NCI-H2107 treated with DMSO at 0.1 percent for 48 hours (cell line): ENCODE measurements at regions not wholly inside any gene's neighbourhood (a gene's known extent, or its start where the extent isn't known, plus 50 kb on each side); places are given as distances from the start of the nearest gene placed in this dataset.

Experiments used
- DNase-seq: peaks from one replicate; lab custom pipeline; 2025; ENCODE audit not compliant: unreplicated experiment; lab: John Stamatoyannopoulos, UW

GRCh38 chr1:239436286-239436685, 49.9 kb downstream of the CHRM3 start:
- no peak for DNase-seq

DNA sequence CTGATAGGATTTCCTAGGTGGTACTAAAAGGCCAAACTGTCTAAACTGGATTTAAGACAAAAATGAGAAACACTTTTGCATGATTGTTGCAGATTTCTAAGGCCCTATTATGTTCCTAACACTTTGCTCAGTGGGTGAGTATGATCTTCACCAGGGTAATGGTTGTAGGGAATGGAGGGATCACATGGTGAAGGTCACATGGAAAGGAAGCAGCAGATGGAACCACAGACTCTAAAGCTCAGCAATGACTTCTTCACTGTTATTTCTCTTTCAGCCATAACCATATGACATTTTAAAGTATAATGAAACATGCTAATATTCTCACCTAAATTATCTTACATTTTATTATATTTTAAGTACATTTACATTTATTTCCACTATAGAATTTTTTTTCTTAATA, 51.5 kb downstream of the CHRM3 start:
- DNase-seq: no peak

DNA sequence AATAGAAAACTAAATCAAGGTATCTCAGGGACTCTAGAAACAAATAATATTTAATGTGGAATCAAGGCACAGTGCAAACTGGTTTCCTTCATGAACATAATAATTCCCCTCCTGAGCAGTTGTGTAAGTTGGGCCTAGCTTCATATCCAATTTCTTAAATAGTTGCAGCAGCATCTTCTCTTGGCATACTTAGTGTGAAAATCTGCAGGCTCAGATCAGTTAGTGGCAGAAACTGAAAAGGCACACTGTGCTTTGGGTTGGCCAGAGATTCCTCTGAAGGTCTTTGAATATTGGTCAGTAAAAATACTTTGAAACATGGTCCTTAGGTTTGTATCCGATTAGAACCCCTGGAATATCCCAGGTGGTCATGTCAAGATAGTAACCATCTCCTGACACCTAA, 52.5 kb downstream of the CHRM3 start:
- DNase-seq: no peak

DNA sequence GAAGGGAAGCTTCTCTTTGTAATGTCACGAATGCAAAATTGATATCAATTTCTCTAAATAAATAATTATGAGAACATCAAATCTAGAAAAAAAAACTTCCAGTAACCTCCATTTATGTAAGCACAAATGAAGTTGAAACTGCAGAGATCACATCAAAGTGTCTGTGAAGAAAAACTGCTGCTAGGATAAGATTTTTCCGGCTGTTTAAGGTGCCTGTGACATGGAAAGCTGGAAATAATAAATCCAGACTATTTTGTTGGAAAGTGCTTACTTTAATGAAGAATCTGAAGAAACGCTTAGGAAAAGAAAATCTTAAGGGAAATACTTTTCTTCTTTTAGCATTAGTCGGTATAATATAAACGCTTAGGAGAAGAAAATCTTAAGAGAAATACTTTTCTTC, 57.0 kb downstream of the CHRM3 start:
- DNase-seq: no peak

- DNase-seq: no peak
These were observed 60.2 kb downstream of the CHRM3 start for GRCh38 chr1:239446611-239447010.

DNA sequence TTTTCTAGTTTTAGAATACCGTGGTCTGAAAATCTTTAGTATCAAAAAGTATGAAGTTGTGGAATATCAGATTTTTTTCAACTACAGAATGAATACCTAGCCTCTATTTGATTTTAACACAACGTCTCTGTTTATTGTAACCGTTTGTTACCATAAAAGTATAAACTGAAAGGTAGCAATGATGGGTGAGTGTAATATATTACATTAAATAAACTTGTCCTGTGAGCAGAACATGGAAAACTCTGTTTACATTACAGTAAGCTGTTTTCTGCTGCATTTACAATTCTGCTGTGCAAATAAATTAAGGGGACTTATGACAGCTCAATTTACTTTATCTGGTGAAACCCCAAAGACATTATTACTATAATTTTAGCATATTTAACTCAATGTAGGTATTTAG, 62.5 kb downstream of the CHRM3 start:
- no peak for DNase-seq

DNA sequence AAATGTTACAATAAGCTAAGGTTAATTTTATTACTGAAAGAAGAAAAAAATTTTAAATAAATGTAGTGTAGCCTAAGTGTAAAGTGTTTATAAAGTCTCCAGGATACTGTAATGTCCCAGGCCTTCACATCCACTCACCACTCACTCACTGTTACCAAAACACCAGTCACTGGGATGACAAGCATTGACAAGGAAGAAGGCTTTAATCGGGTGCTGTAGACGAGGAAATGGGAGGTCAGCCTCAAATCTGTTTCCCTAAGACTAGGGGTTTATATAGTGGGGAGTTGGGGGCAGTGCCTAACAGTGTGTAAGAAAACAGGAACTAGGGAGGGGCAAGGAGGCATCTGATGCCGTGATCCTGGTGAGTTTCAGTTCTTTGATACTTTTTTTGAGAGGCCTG, 69.4 kb downstream of the CHRM3 start:
- DNase-seq: no peak

- DNase-seq: no peak
These were observed 70.4 kb downstream of the CHRM3 start for GRCh38 chr1:239456788-239457187.

GRCh38 chr1:239457491-239458143, 71.2 kb downstream of the CHRM3 start:
- DNase-seq: no peak

- no peak for DNase-seq
These were observed 71.8 kb downstream of the CHRM3 start for GRCh38 chr1:239458144-239458500.

GRCh38 chr1:239467730-239468129, 81.4 kb downstream of the CHRM3 start:
- no peak for DNase-seq

- DNase-seq: no peak
These were observed 91.7 kb downstream of the CHRM3 start for GRCh38 chr1:239478069-239478468.

- no peak for DNase-seq
These were observed 97.0 kb downstream of the CHRM3 start for GRCh38 chr1:239483391-239483790.

- no peak for DNase-seq
These were observed 107.5 kb downstream of the CHRM3 start for GRCh38 chr1:239493811-239494414.

- DNase-seq: no peak
These were observed 118.7 kb downstream of the CHRM3 start for GRCh38 chr1:239505094-239505493.

DNA sequence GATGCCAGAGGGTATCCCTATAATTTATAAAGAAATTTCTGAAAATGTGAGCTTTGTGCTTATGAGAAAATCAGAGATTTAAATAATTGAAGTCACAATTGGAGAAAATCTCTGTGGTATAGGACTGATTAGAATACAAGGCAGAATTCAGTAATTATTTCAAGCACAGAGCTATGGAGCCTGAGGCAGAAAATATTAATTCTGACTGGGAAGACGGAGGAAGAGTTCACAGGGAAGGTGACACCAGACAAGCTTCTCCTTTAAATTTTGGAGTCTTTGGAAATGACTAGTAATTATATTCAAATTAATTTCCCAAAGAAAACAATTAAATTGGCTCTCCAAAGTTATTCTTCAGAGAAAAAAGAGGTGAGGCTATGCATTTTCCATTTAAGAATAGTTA, 121.5 kb downstream of the CHRM3 start:
- DNase-seq: no peak

GRCh38 chr1:239511875-239512274, 125.5 kb downstream of the CHRM3 start:
- DNase-seq: no peak

DNA sequence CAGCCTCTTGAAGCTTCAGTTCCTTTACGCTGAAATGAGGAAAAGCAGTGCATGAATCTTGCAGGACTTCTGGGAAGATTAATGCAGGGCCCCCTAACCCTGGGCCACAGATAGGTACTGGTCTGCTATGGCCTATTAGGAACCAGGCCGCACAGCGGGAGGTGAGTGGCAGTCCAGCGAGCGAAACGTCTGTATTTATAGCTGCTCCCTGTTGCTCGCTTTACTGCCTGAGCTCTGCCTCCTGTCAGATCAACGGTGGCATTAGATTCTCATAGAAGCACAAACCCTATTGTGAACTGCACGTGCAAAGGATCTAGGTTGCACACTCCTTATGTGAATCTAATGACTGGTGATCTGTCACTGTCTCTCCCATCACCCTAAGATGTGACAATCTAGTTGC, 130.2 kb downstream of the CHRM3 start:
- DNase-seq: no peak

DNA sequence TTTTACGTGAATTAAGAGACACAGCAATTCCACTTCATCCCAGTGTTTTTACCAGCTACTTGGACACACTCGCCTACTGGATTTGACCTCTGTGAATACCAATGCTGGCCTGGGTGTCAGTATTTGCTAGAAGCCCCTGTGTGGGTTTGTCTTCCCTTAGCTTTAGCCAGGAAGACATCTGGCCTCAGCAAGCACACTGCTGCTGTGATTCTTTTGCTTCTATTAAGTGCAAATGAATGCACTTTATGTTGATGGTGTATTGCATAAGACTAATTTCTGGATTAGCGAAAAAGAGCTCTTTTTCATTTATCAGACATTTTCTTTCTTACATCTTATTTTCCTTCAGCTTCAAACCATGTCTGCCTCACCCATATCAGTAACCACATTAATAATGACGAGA, 140.0 kb downstream of the CHRM3 start:
- DNase-seq: no peak

GRCh38 chr1:239527051-239527693, 140.8 kb downstream of the CHRM3 start:
- no peak for DNase-seq

GRCh38 chr1:239536165-239536849, 149.9 kb downstream of the CHRM3 start:
- DNase-seq: no peak

- DNase-seq: no peak
These were observed 151.4 kb downstream of the CHRM3 start for GRCh38 chr1:239537795-239538194.
